NCI-H146 (cell line): ENCODE measurements at regions not wholly inside any gene's neighbourhood (a gene's known extent, or its start where the extent isn't known, plus 50 kb on each side); places are given as distances from the start of the nearest gene placed in this dataset.

ENCODE experiments used
- DNase-seq: peaks from one replicate; lab custom pipeline; 2025; lab: John Stamatoyannopoulos, UW

- no peak for DNase-seq
Observed at GRCh38 chrX:17206584-17206983, 168.4 kb upstream of the NHS start.

GRCh38 chrX:17214962-17215361, 160.0 kb upstream of the NHS start:
- no peak for DNase-seq

- DNase-seq = no peak
Observed at GRCh38 chrX:17226736-17227135, 148.3 kb upstream of the NHS start.

- no peak for DNase-seq
Observed at GRCh38 chrX:17237146-17237545, 137.9 kb upstream of the NHS start.

- DNase-seq = peak; percentile 66
Observed at GRCh38 chrX:17242470-17242869, 132.5 kb upstream of the NHS start.

GRCh38 chrX:17247144-17247543, 127.9 kb upstream of the NHS start:
- no peak for DNase-seq

- no peak for DNase-seq
Observed at GRCh38 chrX:17262123-17262522, 112.9 kb upstream of the NHS start.

- DNase-seq = no peak
Observed at GRCh38 chrX:17266136-17266535, 108.9 kb upstream of the NHS start.

GRCh38 chrX:17278961-17279360, 96.0 kb upstream of the NHS start:
- DNase-seq = no peak

- DNase-seq = no peak
Observed at GRCh38 chrX:17285983-17286382, 89.0 kb upstream of the NHS start.

- DNase-seq = no peak
Observed at GRCh38 chrX:17291171-17291900, 83.7 kb upstream of the NHS start.

GRCh38 chrX:17292111-17292527, 82.9 kb upstream of the NHS start:
- DNase-seq = no peak

- no peak for DNase-seq
Observed at GRCh38 chrX:17294561-17294960, 80.4 kb upstream of the NHS start.

- no peak for DNase-seq
Observed at GRCh38 chrX:17295791-17296190, 79.2 kb upstream of the NHS start.

GRCh38 chrX:17298564-17298963, 76.4 kb upstream of the NHS start:
- no peak for DNase-seq

- DNase-seq = no peak
Observed at GRCh38 chrX:17299206-17299605, 75.8 kb upstream of the NHS start.

- no peak for DNase-seq
Observed at GRCh38 chrX:17323397-17323796, 51.6 kb upstream of the NHS start.
